H1 (cell line): ENCODE measurements at regions not wholly inside any gene's neighbourhood (a gene's known extent, or its start where the extent isn't known, plus 50 kb on each side); places are given as distances from the start of the nearest gene placed in this dataset.

ENCODE experiments used
- CTCF ChIA-PET: fragments of 300-600 bp; sonication (Branson Sonifier 250); formaldehyde crosslinking; loops from one replicate; lab custom pipeline; 2021; ENCODE audit not compliant: partially characterized antibody; lab: Charles Lee
- POLR2A ChIA-PET: fragments of 300-600 bp; sonication (Branson Sonifier 250); formaldehyde crosslinking; loops from one replicate; lab custom pipeline; 2021; ENCODE audit warnings: inconsistent platforms; ENCODE audit not compliant: partially characterized antibody; lab: Charles Lee
- DNase-seq, 2 experiments: peaks; one replicate each; pipeline versions ENCODE4 v3.0.0 to v3.0.0-alpha.2; 2010 to 2022; ENCODE audit warnings: low spot score in 2 of 2, low read depth in 1 of 2, mixed read lengths in 1 of 2
- FAIRE-seq: peaks from 2 replicates; lab custom pipeline; 2011; peaks lifted over from hg19 to GRCh38; lab: Jason Lieb, UNC
- H2AFZ ChIP-seq: 2 replicates; pipeline ENCODE4 v1.8.1; 2012; ENCODE audit warnings: low read length, inconsistent platforms
- H2AK5ac ChIP-seq: 2 replicates; pipeline ENCODE4 v1.6.1; 2013; ENCODE audit warnings: low read depth, low read length
- H2BK120ac ChIP-seq: replicated peaks from 2 replicates; pipeline ENCODE3; 2013; ENCODE audit warnings: low read depth, low read length, inconsistent platforms
- H2BK12ac ChIP-seq: 2 replicates; pipeline ENCODE4 v1.6.1; 2013; ENCODE audit warnings: low read depth, low read length
- H2BK15ac ChIP-seq: 2 replicates; pipeline ENCODE4 v1.6.1; 2013; ENCODE audit warnings: low read length
- H2BK20ac ChIP-seq: 2 replicates; pipeline ENCODE4 v1.6.1; 2013; ENCODE audit warnings: low read length
- H2BK5ac ChIP-seq: 2 replicates; pipeline ENCODE4 v1.6.1; 2013; ENCODE audit warnings: low read depth, low read length
- H3K14ac ChIP-seq: 2 replicates; pipeline ENCODE4 v1.6.1; 2013; ENCODE audit warnings: inconsistent platforms; ENCODE audit not compliant: insufficient read length
- H3K18ac ChIP-seq: 2 replicates; pipeline ENCODE4 v1.6.1; 2013; ENCODE audit warnings: low read length; ENCODE audit errors: extremely low read depth
- H3K23ac ChIP-seq: 2 replicates; pipeline ENCODE4 v1.6.1; 2013; ENCODE audit warnings: inconsistent platforms; ENCODE audit not compliant: insufficient read length
- H3K23me2 ChIP-seq: 2 replicates; pipeline ENCODE4 v1.6.1; 2013; ENCODE audit warnings: low read depth, low read length
- H3K27ac ChIP-seq: 2 replicates; pipeline ENCODE4 v1.6.1; 2011; ENCODE audit warnings: low read depth, low read length, inconsistent platforms
- H3K27me3 ChIP-seq, 4 experiments: replicated peaks in 1 of 4; 1 replicate in 1 of 4; 2 replicates in 3 of 4; pipeline versions ENCODE4 v1.6.1 to v1.8.1; 2011 to 2013; ENCODE audit warnings: low read length in 3 of 4, mild to moderate bottlenecking in 3 of 4, inconsistent platforms in 2 of 4, mixed read lengths in 2 of 4, moderate library complexity in 1 of 4; ENCODE audit not compliant: control insufficient read depth in 3 of 4, insufficient read depth in 3 of 4; ENCODE audit errors: extremely low read depth in 1 of 4
- H3K36me3 ChIP-seq, 4 experiments: 2 replicates each; pipeline versions ENCODE4 v1.6.1 to v1.8.1; 2011 to 2013; ENCODE audit warnings: mild to moderate bottlenecking in 4 of 4, low read length in 3 of 4, moderate library complexity in 2 of 4, control low read depth in 1 of 4, inconsistent platforms in 1 of 4; ENCODE audit not compliant: insufficient read depth in 4 of 4, control insufficient read depth in 2 of 4
- H3K4ac ChIP-seq: replicated peaks from 2 replicates; pipeline ENCODE3; 2013; ENCODE audit warnings: low read length, low read depth, mixed read lengths, inconsistent platforms; ENCODE audit not compliant: insufficient read length
- H3K4me1 ChIP-seq, 4 experiments: replicated peaks in 1 of 4; 1 replicate in 1 of 4; 2 replicates in 3 of 4; pipeline versions ENCODE4 v1.6.1 to v1.8.1; 2011 to 2013; ENCODE audit warnings: low read length in 3 of 4, inconsistent platforms in 2 of 4, mixed read lengths in 1 of 4; ENCODE audit not compliant: insufficient read depth in 4 of 4, control insufficient read depth in 3 of 4
- H3K4me2 ChIP-seq, 2 experiments: 2 replicates each; pipeline versions ENCODE4 v1.6.1 to v1.8.1; 2011 to 2013; ENCODE audit warnings: low read depth in 2 of 2, low read length in 2 of 2, control low read depth in 1 of 2, inconsistent platforms in 1 of 2, mild to moderate bottlenecking in 1 of 2; ENCODE audit not compliant: insufficient read depth in 1 of 2
- H3K4me3 ChIP-seq, 4 experiments: fragments of 200-600, 300-600 bp in 1 of 4; sonication (generic), shearing (Covaris generic), sonication (Bioruptor Twin) in 1 of 4; 2 replicates each; pipeline versions ENCODE4 v1.5.1 to v1.8.1; 2011 to 2016; ENCODE audit warnings: low read length in 4 of 4, low read depth in 3 of 4, control low read depth in 2 of 4, inconsistent platforms in 2 of 4, mild to moderate bottlenecking in 2 of 4, mixed read lengths in 1 of 4, moderate library complexity in 1 of 4; ENCODE audit not compliant: insufficient read depth in 2 of 4; ENCODE audit errors: extremely low read depth in 1 of 4
- H3K56ac ChIP-seq: replicated peaks from 2 replicates; pipeline ENCODE3; 2013; ENCODE audit warnings: low read depth, mild to moderate bottlenecking, mixed read lengths, low read length, inconsistent platforms; ENCODE audit not compliant: insufficient read length
- H3K79me1 ChIP-seq: 2 replicates; pipeline ENCODE4 v1.6.1; 2013; ENCODE audit warnings: low read depth, low read length, control low read depth
- H3K79me2 ChIP-seq, 2 experiments: 2 replicates each; pipeline versions ENCODE4 v1.6.1 to v1.8.1; 2012 to 2013; ENCODE audit warnings: low read length in 2 of 2, mild to moderate bottlenecking in 2 of 2, inconsistent platforms in 1 of 2; ENCODE audit not compliant: insufficient read depth in 2 of 2, control insufficient read depth in 1 of 2
- H3K9ac ChIP-seq, 4 experiments: replicated peaks in 1 of 4; 1 replicate in 1 of 4; 2 replicates in 3 of 4; pipeline versions ENCODE4 v1.6.1 to v1.8.1; 2011 to 2013; ENCODE audit warnings: low read depth in 3 of 4, low read length in 3 of 4, control low read depth in 2 of 4, mild to moderate bottlenecking in 2 of 4, moderate library complexity in 2 of 4, inconsistent platforms in 1 of 4; ENCODE audit errors: extremely low read depth in 1 of 4
- H3K9me3 ChIP-seq, 2 experiments: 2 replicates each; pipeline versions ENCODE4 v1.6.1 to v1.8.1; 2012 to 2013; ENCODE audit warnings: mild to moderate bottlenecking in 2 of 2, moderate library complexity in 2 of 2, control low read depth in 1 of 2, inconsistent platforms in 1 of 2, low read depth in 1 of 2, low read length in 1 of 2, mixed read lengths in 1 of 2; ENCODE audit not compliant: insufficient read depth in 2 of 2
- H4K20me1 ChIP-seq, 2 experiments: replicated peaks in 1 of 2; 2 replicates each; pipeline versions ENCODE3 to v1.8.1; 2011 to 2013; ENCODE audit warnings: inconsistent platforms in 2 of 2, low read length in 2 of 2, mild to moderate bottlenecking in 1 of 2; ENCODE audit not compliant: insufficient read depth in 2 of 2, control insufficient read depth in 1 of 2
- H4K5ac ChIP-seq: 2 replicates; pipeline ENCODE4 v1.6.1; 2013; ENCODE audit warnings: low read length, low read depth, mixed read lengths, inconsistent platforms; ENCODE audit not compliant: insufficient read length
- H4K8ac ChIP-seq: 2 replicates; pipeline ENCODE4 v1.8.0; 2013; ENCODE audit warnings: mild to moderate bottlenecking, moderate library complexity, low read length, inconsistent platforms; ENCODE audit not compliant: insufficient read depth; ENCODE audit errors: extremely low read depth
- H4K91ac ChIP-seq: replicated peaks from 2 replicates; pipeline ENCODE3; 2013; ENCODE audit warnings: low read length, mixed read lengths, inconsistent platforms; ENCODE audit not compliant: insufficient read length
- BACH1 ChIP-seq: IDR thresholded peaks from 2 replicates; pipeline ENCODE4 v1.6.1; 2012; ENCODE audit warnings: low read length, improper control_type of control experiment
- RAD21 ChIP-seq, 2 experiments: IDR thresholded peaks in 1 of 2; conservative IDR thresholded peaks in 1 of 2; 2 replicates each; pipeline ENCODE4 v1.6.1; 2011; ENCODE audit warnings: low read depth in 2 of 2, low read length in 2 of 2, improper control_type of control experiment in 1 of 2, inconsistent platforms in 1 of 2, mild to moderate bottlenecking in 1 of 2, moderate library complexity in 1 of 2
- RNF2 ChIP-seq: fragments of 200-900, 300-1000 bp; sonication (generic); IDR thresholded peaks from 2 replicates; pipeline ENCODE4 v1.7.1; 2016; ENCODE audit warnings: borderline replicate concordance, low read depth, mild to moderate bottlenecking, antibody characterized with exemption, low read length; ENCODE audit not compliant: poor library complexity, severe bottlenecking; ENCODE audit errors: missing control alignments
- SIN3A ChIP-seq, 2 experiments: IDR thresholded peaks in 1 of 2; conservative IDR thresholded peaks in 1 of 2; 2 replicates each; pipeline ENCODE4 v1.6.1; 2011 to 2012; ENCODE audit warnings: low read length in 2 of 2, improper control_type of control experiment in 1 of 2, low read depth in 1 of 2, mild to moderate bottlenecking in 1 of 2
- TAF7 ChIP-seq: optimal IDR thresholded peaks from 2 replicates; pipeline ENCODE3; 2011; ENCODE audit warnings: low read depth, mild to moderate bottlenecking, inconsistent platforms, low read length, moderate library complexity, borderline replicate concordance
- WGBS, 2 experiments: shearing (Covaris generic) in 1 of 2; methylation state at CpG; one replicate each; pipeline versions ENCODE4 v1.1.6 to v1.1.7; 2013 to 2015; ENCODE audit warnings: low lambda C conversion rate in 2 of 2, mixed read lengths in 2 of 2, inconsistent platforms in 1 of 2, low coverage in 1 of 2, missing lambda C conversion rate in 1 of 2; ENCODE audit not compliant: insufficient replicate concordance in 2 of 2, insufficient coverage in 1 of 2, insufficient read length in 1 of 2; ENCODE audit errors: extremely low coverage in 1 of 2, missing lambda C conversion rate in 1 of 2; 5-methylcytosine and 5-hydroxymethylcytosine counted together

DNA sequence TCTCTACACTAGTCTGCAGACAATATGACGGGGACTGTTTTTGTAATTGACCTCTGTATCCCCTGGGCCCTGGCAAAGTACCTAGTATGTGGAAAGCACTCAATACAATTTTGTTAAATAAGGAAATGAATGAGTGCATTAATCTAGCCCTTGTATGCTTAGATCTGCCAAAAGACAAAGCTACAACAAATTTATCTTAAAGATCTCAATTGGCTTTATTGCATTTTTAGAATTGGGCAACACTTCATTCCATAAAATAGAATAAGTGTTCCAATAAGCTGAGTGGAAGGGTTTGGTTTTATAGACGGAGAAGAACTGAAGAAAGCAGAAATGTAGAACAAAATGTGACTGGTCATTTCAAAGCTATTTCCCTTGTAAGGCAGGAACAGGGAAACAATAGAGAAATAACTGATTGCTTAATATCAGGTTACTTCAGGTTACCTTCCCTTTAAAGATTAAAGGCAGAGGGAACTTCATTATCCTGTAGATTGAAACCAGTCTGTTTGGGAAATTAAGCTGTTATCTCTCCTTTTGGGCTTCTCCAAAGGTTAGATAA is 108.3 kb upstream of the MME start:
- H2BK120ac ChIP-seq = no peak overlapping the region
- CTCF ChIA-PET = interaction anchor here (0.7 to 1.8 kb wide), 5 partner anchors 11 to 1027 kb away, joined by 3 to 11 read pairs (median 3); no protein-coding TSS in a partner anchor
- H3K23me2 ChIP-seq = no peaks in the 10 kb centered on the region
- POLR2A ChIA-PET = no interaction called here
- no peak overlapping the region for H3K14ac ChIP-seq
- H3K23ac ChIP-seq = no peak overlapping the region
- no peaks in the 10 kb centered on the region for H3K9me3 ChIP-seq
- no peak overlapping the region for H4K91ac ChIP-seq
- no peak overlapping the region for H3K9ac ChIP-seq
- H3K27me3 ChIP-seq = no peaks in the 10 kb centered on the region
- H4K20me1 ChIP-seq = no peaks in the 10 kb centered on the region
- DNase-seq = no peak
- H3K4me3 ChIP-seq = no peak overlapping the region
- no peak overlapping the region for H4K8ac ChIP-seq
- no peaks in the 10 kb centered on the region for H3K79me2 ChIP-seq
- H3K4me2 ChIP-seq = no peak overlapping the region
- no peak overlapping the region for H2BK5ac ChIP-seq
- 33% methylated on average over 2 of the region's 2 CpGs; no CpG with 5 or more reads in 1 of the 2 experiments for whole genome bisulfite sequencing, 2 experiments
- no peak overlapping the region for H2BK20ac ChIP-seq
- no peak overlapping the region for H2BK15ac ChIP-seq
- H2BK12ac ChIP-seq = no peak overlapping the region
- H3K18ac ChIP-seq = no peak overlapping the region
- no peak for FAIRE-seq
- H3K56ac ChIP-seq = no peak overlapping the region
- no peak overlapping the region; the same call in 1 of the 2 replicates for H2AFZ ChIP-seq
- H3K4me1 ChIP-seq = no peaks in the 10 kb centered on the region
- no peak overlapping the region for H4K5ac ChIP-seq
- H3K4ac ChIP-seq = no peak overlapping the region
- no peaks in the 10 kb centered on the region for H3K36me3 ChIP-seq
- no peak overlapping the region for H2AK5ac ChIP-seq
- no peak overlapping the region for H3K27ac ChIP-seq
- no peaks in the 10 kb centered on the region for H3K79me1 ChIP-seq
- no peak for TF ChIP-seq BACH1
- no peak for TF ChIP-seq SIN3A (conservative IDR thresholded peaks at IDR 0.05 in 1 of 2, IDR thresholded peaks at IDR 0.05 in 1 of 2; ENCODE audit: low read depth in 1 of 2, low read length in 2 of 2)
- no peak for TF ChIP-seq RNF2
- no peak for TF ChIP-seq TAF7
- no peak for TF ChIP-seq RAD21 (IDR thresholded peaks at IDR 0.05 in 1 of 2, conservative IDR thresholded peaks at IDR 0.05 in 1 of 2; ENCODE audit: low read depth in 2 of 2, low read length in 2 of 2)
